B cell (primary cell): ENCODE measurements at regions not wholly inside any gene's neighbourhood (a gene's known extent, or its start where the extent isn't known, plus 50 kb on each side); places are given as distances from the start of the nearest gene placed in this dataset.

Source experiments
- ATAC-seq: fragments of 200-7000 bp; cut with Tn5 transposase; one replicate; pipeline ENCODE4 v1.10.0; 2021; ENCODE audit warnings: low read depth, mild to moderate bottlenecking, moderate number of reproducible peaks, moderate library complexity
- CTCF ChIA-PET: fragments of 350-600 bp; sonication (Branson Sonifier 250); formaldehyde crosslinking; loops from one replicate; lab custom pipeline; 2021; ENCODE audit warnings: antibody characterized with exemption, inconsistent platforms; lab: Charles Lee
- POLR2A ChIA-PET: fragments of 350-600 bp; sonication (Branson Sonifier 250); formaldehyde crosslinking; loops from one replicate; lab custom pipeline; 2021; ENCODE audit warnings: antibody characterized with exemption; lab: Charles Lee
- DNase-seq: peaks from one replicate; pipeline ENCODE4 v3.0.0; 2013
- H2AFZ ChIP-seq: 2 replicates; pipeline ENCODE4 v1.6.1; 2012; ENCODE audit warnings: mild to moderate bottlenecking, low read depth, low read length; ENCODE audit not compliant: insufficient read depth, poor library complexity, severe bottlenecking
- H3K27ac ChIP-seq, 2 donors: 1 replicate in 1 of 2; 2 replicates in 1 of 2; pipeline ENCODE4 v1.5.1; 2012 to 2013; ENCODE audit warnings: low read length in 2 of 2, mild to moderate bottlenecking in 2 of 2, moderate library complexity in 1 of 2
- H3K27me3 ChIP-seq, 4 experiments: fragments of 200-600 bp in 1 of 4; sonication (generic) in 1 of 4; replicated peaks in 1 of 4; 1 replicate in 2 of 4; 2 replicates in 2 of 4; pipeline versions ENCODE4 v1.6.1 to v1.7.0; 2013 to 2016; ENCODE audit warnings: low read length in 3 of 4, mild to moderate bottlenecking in 2 of 4, mixed read lengths in 1 of 4, moderate library complexity in 1 of 4; ENCODE audit not compliant: insufficient read depth in 4 of 4, control insufficient read depth in 3 of 4; ENCODE audit errors: control extremely low read depth in 1 of 4
- H3K36me3 ChIP-seq, 2 experiments: replicated peaks in 1 of 2; 1 replicate in 1 of 2; 2 replicates in 1 of 2; pipeline versions ENCODE4 v1.6.1 to v1.7.1; 2013; ENCODE audit warnings: low read length in 1 of 2; ENCODE audit not compliant: insufficient read depth in 2 of 2, control insufficient read depth in 1 of 2; ENCODE audit errors: control extremely low read depth in 1 of 2, extremely low read depth in 1 of 2
- H3K4me1 ChIP-seq, 2 donors: fragments of 200-600 bp in 1 of 2; sonication (generic) in 1 of 2; 1 replicate in 1 of 2; 2 replicates in 1 of 2; pipeline versions ENCODE4 v1.5.1 to v1.6.1; 2013 to 2017; ENCODE audit warnings: low read length in 2 of 2; ENCODE audit not compliant: control insufficient read depth in 2 of 2, insufficient read depth in 2 of 2
- H3K4me2 ChIP-seq: replicated peaks from 2 replicates; pipeline ENCODE3; 2012; ENCODE audit warnings: mild to moderate bottlenecking, low read depth, low read length; ENCODE audit not compliant: poor library complexity, severe bottlenecking
- H3K4me3 ChIP-seq, 5 experiments: fragments of 200-600 bp in 1 of 5; sonication (generic) in 1 of 5; 1 replicate in 3 of 5; 2 replicates in 2 of 5; pipeline versions ENCODE4 v1.5.1 to v1.7.0; 2011 to 2016; ENCODE audit warnings: low read length in 4 of 5, mild to moderate bottlenecking in 4 of 5, low read depth in 2 of 5, control low read depth in 1 of 5, moderate library complexity in 1 of 5; ENCODE audit not compliant: insufficient read depth in 1 of 5; ENCODE audit errors: control extremely low read depth in 1 of 5, extremely low read depth in 1 of 5
- H3K79me2 ChIP-seq: fragments of 200-600 bp; sonication (generic); one replicate; pipeline ENCODE4 v1.6.0; 2016; ENCODE audit warnings: low read length; ENCODE audit not compliant: control insufficient read depth, insufficient read depth
- H3K9ac ChIP-seq: fragments of 200-600 bp; sonication (generic); 2 replicates; pipeline ENCODE4 v1.6.1; 2017; ENCODE audit warnings: mild to moderate bottlenecking, low read length, moderate library complexity
- H3K9me3 ChIP-seq, 3 donors: one replicate each; pipeline versions ENCODE4 v1.6.1 to v1.7.1; 2013; ENCODE audit warnings: low read length in 2 of 3; ENCODE audit not compliant: control insufficient read depth in 2 of 3, insufficient read depth in 1 of 3; ENCODE audit errors: control extremely low read depth in 1 of 3
- H4K20me1 ChIP-seq: 2 replicates; pipeline ENCODE4 v1.6.0; 2012; ENCODE audit warnings: mild to moderate bottlenecking, low read length; ENCODE audit not compliant: insufficient read depth, control insufficient read depth, poor library complexity, severe bottlenecking
- H3K27ac Mint-ChIP-seq: one replicate; pipeline ENCODE4 v1.8.0; 2021; ENCODE audit warnings: mixed read lengths
- H3K27me3 Mint-ChIP-seq: one replicate; pipeline ENCODE4 v1.8.0; 2021; ENCODE audit warnings: mixed read lengths
- H3K4me1 Mint-ChIP-seq: one replicate; pipeline ENCODE4 v1.8.0; 2021; ENCODE audit warnings: mixed read lengths
- H3K4me3 Mint-ChIP-seq: one replicate; pipeline ENCODE4 v1.8.0; 2021; ENCODE audit warnings: mixed read lengths
- H3K9me3 Mint-ChIP-seq: one replicate; pipeline ENCODE4 v1.8.0; 2022; ENCODE audit warnings: mixed read lengths; ENCODE audit not compliant: insufficient read depth
- EZH2 ChIP-seq: IDR thresholded peaks from 2 replicates; pipeline ENCODE4 v1.6.1; 2012; ENCODE audit warnings: borderline replicate concordance, low read depth, mild to moderate bottlenecking, moderate library complexity, low read length; ENCODE audit not compliant: insufficient read depth, poor library complexity, severe bottlenecking
- WGBS: methylation state at CpG from one replicate; pipeline ENCODE4 v1.1.5; 2013; ENCODE audit warnings: missing lambda C conversion rate; ENCODE audit not compliant: insufficient coverage; 5-methylcytosine and 5-hydroxymethylcytosine counted together
- intact Hi-C: fragments of 100-400 bp; cut with micrococcal nuclease; formaldehyde crosslinking; loops from one replicate; pipeline ENCODE4 v1.10.0; 2022
- TF ChIP-seq, protein P1 (sequence below): fragments of 200-600 bp; IDR thresholded peaks from one replicate; pipeline ENCODE4 v1.8.0; 2022; ENCODE audit warnings: antibody characterized with exemption, mild to moderate bottlenecking

DNA sequence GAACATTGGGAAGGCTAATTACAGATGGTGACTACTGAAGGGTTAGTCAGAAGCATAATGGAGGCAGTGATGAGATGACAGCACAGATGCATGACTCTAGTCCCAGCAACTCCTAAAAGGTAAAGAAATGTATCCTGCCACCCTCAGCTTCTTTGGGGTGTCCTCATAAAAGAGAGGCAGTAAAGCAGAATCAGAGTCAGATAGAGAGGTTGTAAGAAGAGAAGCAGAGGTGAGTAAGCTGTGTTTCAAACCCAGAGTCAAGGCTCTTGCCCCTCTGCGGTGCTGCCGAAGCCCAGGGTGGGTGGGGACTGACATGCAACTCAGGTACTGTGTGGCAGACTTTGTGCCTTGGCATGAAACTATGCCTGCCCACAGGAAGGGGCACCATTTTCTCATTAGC lies 59.5 kb upstream of the PGM2 start:
- H3K4me3 Mint-ChIP-seq: no peak overlapping the region
- Histone ChIP-seq H3K4me3 (no peak overlapping the region), H2AFZ (no peak overlapping the region), H3K4me2 (no peak overlapping the region), H3K9me3 (no peaks in the 10 kb centered on the region), H4K20me1 (no peaks in the 10 kb centered on the region), H3K4me1 (no peaks in the 10 kb centered on the region), H3K9ac (no peak overlapping the region), H3K79me2 (no peaks in the 10 kb centered on the region), H3K27me3 (peaks cover 0 to 2% (median 0%) of the 10 kb centered on the region in 4 experiments), H3K36me3 (no peaks in the 10 kb centered on the region), H3K27ac (no peak overlapping the region)
- CTCF ChIA-PET: interaction anchor here (1.6 kb wide), 1 partner anchor 11 kb away, joined by 6 read pairs; no protein-coding TSS in a partner anchor
- ATAC-seq (no peak), DNase-seq (no peak)
- POLR2A ChIA-PET: no interaction called here
- intact Hi-C loops: no loop called here
- no peaks in the 10 kb centered on the region for H3K9me3 Mint-ChIP-seq
- peaks cover 3% of the 10 kb centered on the region for H3K4me1 Mint-ChIP-seq
- WGBS: 93% methylated on average over 2 of the region's 2 CpGs
- no peaks in the 10 kb centered on the region for H3K27me3 Mint-ChIP-seq
- TF ChIP-seq, protein P1, sequence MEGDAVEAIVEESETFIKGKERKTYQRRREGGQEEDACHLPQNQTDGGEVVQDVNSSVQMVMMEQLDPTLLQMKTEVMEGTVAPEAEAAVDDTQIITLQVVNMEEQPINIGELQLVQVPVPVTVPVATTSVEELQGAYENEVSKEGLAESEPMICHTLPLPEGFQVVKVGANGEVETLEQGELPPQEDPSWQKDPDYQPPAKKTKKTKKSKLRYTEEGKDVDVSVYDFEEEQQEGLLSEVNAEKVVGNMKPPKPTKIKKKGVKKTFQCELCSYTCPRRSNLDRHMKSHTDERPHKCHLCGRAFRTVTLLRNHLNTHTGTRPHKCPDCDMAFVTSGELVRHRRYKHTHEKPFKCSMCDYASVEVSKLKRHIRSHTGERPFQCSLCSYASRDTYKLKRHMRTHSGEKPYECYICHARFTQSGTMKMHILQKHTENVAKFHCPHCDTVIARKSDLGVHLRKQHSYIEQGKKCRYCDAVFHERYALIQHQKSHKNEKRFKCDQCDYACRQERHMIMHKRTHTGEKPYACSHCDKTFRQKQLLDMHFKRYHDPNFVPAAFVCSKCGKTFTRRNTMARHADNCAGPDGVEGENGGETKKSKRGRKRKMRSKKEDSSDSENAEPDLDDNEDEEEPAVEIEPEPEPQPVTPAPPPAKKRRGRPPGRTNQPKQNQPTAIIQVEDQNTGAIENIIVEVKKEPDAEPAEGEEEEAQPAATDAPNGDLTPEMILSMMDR: no peak
- no peak for TF ChIP-seq EZH2
- H3K27ac Mint-ChIP-seq: no peak overlapping the region

DNA sequence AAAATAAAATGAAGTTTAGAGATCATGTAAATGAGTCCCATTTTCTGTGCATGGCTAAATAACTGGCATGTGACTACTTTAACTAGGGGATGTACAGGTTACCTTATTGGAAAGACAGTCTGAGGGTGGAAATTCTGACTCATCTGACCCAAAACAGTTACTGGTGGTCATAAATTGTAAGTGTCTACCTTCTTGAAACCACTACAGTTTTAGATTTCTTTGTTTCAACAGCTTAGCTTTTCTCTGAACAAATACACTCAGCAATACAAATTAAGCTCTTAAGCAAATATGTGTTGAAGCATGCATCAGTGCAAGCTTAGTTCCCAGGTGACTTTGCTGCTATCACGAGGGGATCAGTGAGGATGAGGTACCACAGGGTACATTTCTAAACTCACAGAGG lies 60.7 kb upstream of the PGM2 start:
- Histone ChIP-seq H3K27ac (no peak overlapping the region), H3K4me2 (no peak overlapping the region), H3K36me3 (no peaks in the 10 kb centered on the region), H3K4me1 (no peaks in the 10 kb centered on the region), H3K4me3 (no peak overlapping the region), H3K9me3 (no peaks in the 10 kb centered on the region), H4K20me1 (no peaks in the 10 kb centered on the region), H3K9ac (no peak overlapping the region), H3K79me2 (no peaks in the 10 kb centered on the region), H3K27me3 (peaks cover 0 to 2% (median 0%) of the 10 kb centered on the region in 4 experiments), H2AFZ (no peak overlapping the region)
- Mint-ChIP-seq H3K27me3 (no peaks in the 10 kb centered on the region), H3K9me3 (no peaks in the 10 kb centered on the region), H3K27ac (no peak overlapping the region), H3K4me3 (no peak overlapping the region), H3K4me1 (peaks cover 3% of the 10 kb centered on the region)
- no CpG with 5 or more reads among the region's 1 CpG for WGBS
- TF ChIP-seq, protein P1: no peak
- POLR2A ChIA-PET: no interaction called here
- ATAC-seq (no peak), DNase-seq (no peak)
- intact Hi-C loops: no loop called here
- CTCF ChIA-PET: interaction anchor here (1.0 kb wide), 1 partner anchor 163 kb away, joined by 4 read pairs; no protein-coding TSS in a partner anchor
